ENCODE measurements at regions not wholly inside any gene's neighbourhood (a gene's known extent, or its start where the extent isn't known, plus 50 kb on each side); places are given as distances from the start of the nearest gene placed in this dataset.

- no peak for DNase-seq
Measured at GRCh38 chr10:125510998-125511397, 172.0 kb downstream of the TEX36 start.

- no peak for DNase-seq
Measured at GRCh38 chr10:125505648-125506047, 177.3 kb downstream of the TEX36 start.

DNA sequence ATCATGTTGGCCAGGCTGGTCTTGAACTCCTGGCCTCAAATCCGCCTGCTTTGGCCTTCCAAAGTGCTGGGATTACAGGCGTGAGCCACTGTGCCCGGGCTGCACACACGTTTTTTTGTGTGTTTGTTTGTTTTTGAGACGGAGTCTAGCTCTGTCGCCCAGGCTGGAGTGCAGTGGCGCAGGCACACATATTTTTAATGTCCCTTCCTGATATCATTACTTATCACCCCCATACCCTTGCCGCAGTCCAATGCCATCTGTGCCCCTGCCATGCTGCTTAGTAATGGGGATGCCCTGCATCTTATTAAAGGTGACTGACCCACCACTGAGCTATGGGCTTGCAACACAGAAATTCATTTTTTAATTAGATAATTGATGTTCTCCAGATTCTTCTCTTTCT lies 180.7 kb downstream of the TEX36 start:
- DNase-seq, result no peak

- DNase-seq, result no peak
Measured at GRCh38 chr10:125495386-125495785, 187.6 kb downstream of the TEX36 start.

- no peak for DNase-seq
Measured at GRCh38 chr10:125494651-125495239, 188.2 kb downstream of the TEX36 start.

GRCh38 chr10:125491381-125491780 lies 191.6 kb downstream of the TEX36 start:
- no peak for DNase-seq

GRCh38 chr10:125489731-125490130 lies 193.2 kb downstream of the TEX36 start:
- no peak for DNase-seq

GRCh38 chr10:125485665-125486064 lies 197.3 kb downstream of the TEX36 start:
- no peak for DNase-seq

GRCh38 chr10:125484035-125484732 lies 198.8 kb downstream of the TEX36 start:
- no peak for DNase-seq

- DNase-seq, result no peak
Measured at GRCh38 chr10:125482637-125483036, 200.3 kb downstream of the TEX36 start.

DNA sequence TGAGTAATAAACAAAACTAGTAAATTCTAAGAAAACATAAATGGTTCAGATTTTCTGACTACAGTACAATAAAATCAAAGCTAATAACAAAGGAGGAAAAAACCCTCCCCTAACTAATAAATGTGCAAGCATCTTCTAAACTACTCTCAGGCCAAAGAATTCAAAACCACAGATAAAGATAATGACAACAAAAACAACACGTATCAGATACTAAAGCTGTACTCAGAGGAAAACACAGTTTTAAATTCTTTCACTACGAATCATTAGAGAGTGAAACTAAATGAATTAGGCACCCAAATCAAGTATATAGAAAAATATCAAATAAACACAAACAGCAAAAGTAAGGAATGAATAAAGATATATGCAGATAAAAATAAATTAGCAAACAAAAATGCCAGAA lies 200.9 kb downstream of the TEX36 start:
- no peak for DNase-seq

- no peak for DNase-seq
Measured at GRCh38 chr10:125479059-125479458, 203.9 kb downstream of the TEX36 start.

DNA sequence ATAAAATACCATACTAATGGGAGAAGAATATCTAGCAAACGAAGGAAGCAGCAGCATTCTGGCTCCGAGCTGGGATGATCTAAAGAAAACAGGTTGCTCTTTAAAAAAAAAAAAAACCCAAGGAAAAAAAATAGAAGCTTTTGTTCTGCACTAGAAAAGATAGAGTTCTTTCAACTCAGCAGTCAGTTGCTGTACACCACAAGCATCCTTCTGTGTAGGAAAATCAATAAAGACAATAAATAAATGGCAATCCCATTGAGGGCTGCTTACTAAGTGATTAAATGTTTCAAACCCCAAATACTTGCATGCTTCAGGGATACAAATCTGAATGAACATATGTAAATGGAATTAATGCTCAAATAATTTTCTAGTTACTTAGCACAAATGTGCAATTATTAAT lies 207.1 kb downstream of the TEX36 start:
- no peak for DNase-seq

GRCh38 chr10:125473143-125473793 lies 209.7 kb downstream of the TEX36 start:
- no peak for DNase-seq

DNA sequence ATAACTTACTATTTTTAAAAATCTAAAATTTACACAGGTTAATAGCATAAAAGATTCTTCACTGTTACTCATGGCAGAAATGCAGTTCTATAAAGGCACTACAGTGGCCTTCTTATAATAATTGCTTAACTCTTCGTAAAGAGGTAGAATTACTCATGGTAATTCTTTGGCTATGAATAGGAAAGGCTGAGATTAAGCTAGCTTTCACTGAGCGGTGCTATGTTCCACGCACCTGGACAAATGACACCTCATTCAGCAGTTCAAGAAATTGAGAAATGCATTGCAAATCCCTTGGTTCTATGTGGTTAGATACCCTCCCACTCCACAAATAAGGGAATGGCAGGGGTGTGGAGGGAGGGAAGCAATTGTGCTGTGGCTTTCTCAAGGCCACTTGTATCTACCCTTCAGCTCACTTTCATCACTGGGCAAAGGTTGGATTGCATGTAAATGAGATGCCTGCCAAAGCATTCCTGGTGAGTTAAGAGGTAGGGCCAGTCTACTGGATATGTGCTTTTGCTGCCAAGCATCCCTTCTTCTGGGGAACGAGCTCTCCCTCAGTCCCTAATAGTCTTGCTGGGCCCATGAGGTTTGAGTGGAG lies 210.9 kb downstream of the TEX36 start:
- no peak for DNase-seq

DNA sequence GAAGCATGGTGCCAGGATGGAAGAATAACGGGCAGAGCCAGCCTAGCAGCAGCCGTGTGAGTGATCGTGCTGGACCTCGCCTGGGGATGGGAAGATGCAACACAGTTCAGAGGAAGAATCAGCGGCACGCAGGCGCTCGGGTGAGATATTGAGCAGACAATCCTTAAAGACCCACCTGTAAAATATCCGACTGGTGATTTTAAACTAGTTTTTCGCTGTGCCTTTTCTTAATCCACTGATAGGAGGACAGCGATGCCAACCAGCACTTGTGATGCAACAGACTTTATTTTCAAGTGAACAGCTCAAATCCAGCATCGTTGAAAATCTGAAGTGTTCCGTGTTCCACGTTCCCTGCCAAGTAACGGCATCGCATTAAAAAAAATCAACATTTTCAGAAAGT lies 214.7 kb downstream of the TEX36 start:
- DNase-seq, result no peak

DNA sequence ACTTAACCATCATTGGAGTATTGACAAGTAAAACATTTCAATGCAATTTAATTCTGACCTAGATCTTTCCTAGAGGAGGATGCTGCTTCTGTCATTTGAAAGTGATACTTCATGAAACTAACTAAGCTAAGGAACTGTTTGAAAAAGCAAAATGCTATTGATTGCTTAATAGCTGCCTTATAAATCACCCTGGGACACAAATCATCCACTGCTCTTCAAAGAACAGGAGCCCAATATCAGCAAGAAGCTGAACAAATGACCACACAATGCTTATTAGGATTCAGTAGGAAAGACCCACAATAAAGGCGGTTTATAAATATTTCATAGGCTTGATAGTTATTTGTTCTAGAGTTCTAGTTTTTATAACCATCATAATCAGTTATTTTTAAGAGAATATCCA lies 216.3 kb downstream of the TEX36 start:
- no peak for DNase-seq

- DNase-seq, result no peak
Measured at GRCh38 chr10:125462845-125463244, 220.1 kb downstream of the TEX36 start.

DNA sequence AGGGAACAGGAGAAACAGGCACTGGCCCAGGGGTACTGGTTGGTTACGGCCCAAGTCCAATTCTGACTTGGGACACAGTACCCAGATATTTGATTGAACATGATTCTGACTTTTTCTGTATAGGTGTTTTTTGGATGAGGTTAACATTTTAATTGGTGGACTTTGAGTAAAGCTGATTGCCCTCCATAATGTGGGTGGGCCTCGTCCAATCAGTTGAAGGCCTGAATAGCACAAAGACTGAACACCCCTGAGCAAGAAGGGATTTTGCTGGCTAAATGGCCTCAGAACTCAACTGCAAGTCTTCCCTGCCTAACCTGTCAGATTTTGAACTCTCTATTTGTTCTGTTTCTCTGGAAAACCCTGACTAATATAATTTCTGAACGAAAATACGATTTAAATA lies 222.6 kb downstream of the TEX36 start:
- no peak for DNase-seq

- DNase-seq, result no peak
Measured at GRCh38 chr10:125457406-125457805, 225.6 kb downstream of the TEX36 start.

DNA sequence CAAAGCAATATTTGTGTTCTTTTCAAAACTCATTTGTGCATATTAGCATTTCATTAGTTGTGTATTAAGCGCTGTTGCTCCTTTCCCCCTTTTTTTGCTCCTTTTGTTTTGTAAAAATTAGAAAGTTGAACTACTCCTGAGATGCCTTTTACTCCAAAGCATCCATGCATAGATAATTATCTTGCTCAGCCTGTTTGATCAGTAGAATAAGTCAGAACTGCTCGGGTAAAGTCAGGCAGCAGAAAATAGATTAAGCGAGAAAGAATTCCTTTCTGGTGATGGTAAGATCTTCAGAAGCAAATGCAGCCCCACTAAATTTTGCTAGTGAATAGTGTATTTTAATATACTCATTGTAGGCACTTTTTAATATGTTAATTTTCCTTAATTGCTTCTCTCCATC lies 227.1 kb downstream of the TEX36 start:
- no peak for DNase-seq

GRCh38 chr10:125455431-125455830 lies 227.5 kb downstream of the TEX36 start:
- DNase-seq, result no peak

GRCh38 chr10:125451319-125451718 lies 231.6 kb downstream of the TEX36 start:
- no peak for DNase-seq

DNA sequence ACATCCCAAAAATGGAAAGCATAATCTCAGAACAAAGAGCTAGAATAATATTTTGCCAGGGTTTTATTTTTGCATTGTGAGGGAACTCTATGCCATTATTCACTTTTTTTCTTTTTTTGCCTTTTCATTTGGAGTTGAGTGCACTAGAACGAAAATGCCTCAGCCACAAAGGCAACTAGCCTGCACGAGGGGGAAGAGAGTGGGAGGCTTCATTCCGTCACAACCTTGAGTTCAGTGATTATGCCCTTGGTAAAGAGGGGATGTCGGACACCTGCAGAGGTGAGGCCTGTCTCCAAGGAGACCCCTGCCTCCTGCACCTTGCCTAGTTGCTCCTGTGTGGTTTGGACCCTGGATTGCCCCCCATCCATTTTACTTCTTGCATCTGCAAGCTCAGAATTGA lies 232.7 kb downstream of the TEX36 start:
- no peak for DNase-seq

Measured in NCI-H1436 (cell line).